Neural progenitor cell (in vitro differentiated cells): ENCODE measurements at regions not wholly inside any gene's neighbourhood (a gene's known extent, or its start where the extent isn't known, plus 50 kb on each side); places are given as distances from the start of the nearest gene placed in this dataset.

Experiments used
- DNase-seq: peaks from one replicate; pipeline ENCODE4 v3.0.0-alpha.2; 2016; ENCODE audit warnings: low spot score
- H2AFZ ChIP-seq: fragments of 200-600 bp; sonication (generic); replicated peaks from 2 replicates; pipeline ENCODE4 v1.6.1; 2016; ENCODE audit warnings: antibody characterized with exemption
- H3F3A ChIP-seq: fragments of 200-600 bp; sonication (generic); 2 replicates; pipeline ENCODE4 v1.6.1; 2016; ENCODE audit warnings: antibody characterized with exemption, low read depth
- H3K27ac ChIP-seq: fragments of 200-600 bp; sonication (generic); 2 replicates; pipeline ENCODE4 v1.5.1; 2016; ENCODE audit warnings: mild to moderate bottlenecking
- H3K27me3 ChIP-seq: fragments of 200-600 bp; sonication (generic); 2 replicates; pipeline ENCODE4 v1.6.1; 2016; ENCODE audit warnings: mild to moderate bottlenecking, moderate library complexity
- H3K36me3 ChIP-seq: fragments of 200-600 bp; sonication (generic); 2 replicates; pipeline ENCODE4 v1.5.1; 2016
- H3K4me1 ChIP-seq: fragments of 200-600 bp; sonication (generic); 2 replicates; pipeline ENCODE4 v1.6.1; 2016; ENCODE audit warnings: mixed run types
- H3K4me2 ChIP-seq: fragments of 200-600 bp; sonication (generic); 2 replicates; pipeline ENCODE4 v1.6.1; 2016
- H3K4me3 ChIP-seq: fragments of 200-600 bp; sonication (generic); 2 replicates; pipeline ENCODE4 v1.5.1; 2016
- H3K79me2 ChIP-seq: fragments of 200-600 bp; sonication (generic); 2 replicates; pipeline ENCODE4 v1.6.1; 2016; ENCODE audit warnings: low read depth
- H3K9ac ChIP-seq: fragments of 200-600 bp; sonication (generic); 2 replicates; pipeline ENCODE4 v1.6.1; 2016
- H3K9me3 ChIP-seq: fragments of 200-600 bp; sonication (generic); 2 replicates; pipeline ENCODE4 v1.5.1; 2016; ENCODE audit warnings: low read depth
- H4K20me1 ChIP-seq: fragments of 200-600 bp; sonication (generic); 2 replicates; pipeline ENCODE4 v1.6.1; 2016; ENCODE audit warnings: low read depth
- H3K27ac Mint-ChIP-seq: 3 replicates; pipeline ENCODE4 v1.8.0; 2021; ENCODE audit warnings: mixed read lengths
- H3K27me3 Mint-ChIP-seq: 2 replicates; pipeline ENCODE4 v1.8.0; 2022; ENCODE audit warnings: low read depth, mild to moderate bottlenecking, inconsistent platforms, moderate library complexity, mixed read lengths; ENCODE audit not compliant: insufficient read depth
- H3K36me3 Mint-ChIP-seq: 3 replicates; pipeline ENCODE4 v1.8.0; 2021; ENCODE audit warnings: mixed read lengths
- H3K4me1 Mint-ChIP-seq: 3 replicates; pipeline ENCODE4 v1.8.0; 2021; ENCODE audit warnings: mixed read lengths
- H3K4me3 Mint-ChIP-seq: 3 replicates; pipeline ENCODE4 v1.8.0; 2021; ENCODE audit warnings: mild to moderate bottlenecking, moderate library complexity, mixed read lengths
- H3K9me3 Mint-ChIP-seq: 3 replicates; pipeline ENCODE4 v1.8.0; 2020; ENCODE audit warnings: mixed read lengths
- CTCF ChIP-seq: fragments of 200-600 bp; sonication (generic); IDR thresholded peaks from 2 replicates; pipeline ENCODE4 v1.5.1; 2017; ENCODE audit warnings: antibody characterized with exemption, mild to moderate bottlenecking
- EZH2 ChIP-seq: fragments of 200-600 bp; sonication (generic); IDR thresholded peaks from 2 replicates; pipeline ENCODE4 v1.6.1; 2017; ENCODE audit warnings: antibody characterized with exemption, mild to moderate bottlenecking, moderate library complexity
- EZH2phosphoT487 ChIP-seq: fragments of 200-600 bp; sonication (generic); IDR thresholded peaks from 2 replicates; pipeline ENCODE4 v1.6.1; 2017; ENCODE audit warnings: antibody characterized with exemption

- H3K9ac ChIP-seq, result no peak overlapping the region
- no peak overlapping the region for H3K4me2 ChIP-seq
- H3K27me3 ChIP-seq, result no peaks in the 10 kb centered on the region
- no peak overlapping the region for H3K4me3 ChIP-seq
- peaks cover 14% of the 10 kb centered on the region for H3K27me3 Mint-ChIP-seq
- H3K27ac ChIP-seq, result no peak overlapping the region
- H3K27ac Mint-ChIP-seq, result no peak overlapping the region
- no peak overlapping the region for H2AFZ ChIP-seq
- H3K79me2 ChIP-seq, result no peaks in the 10 kb centered on the region
- H4K20me1 ChIP-seq, result no peaks in the 10 kb centered on the region
- no peak for DNase-seq
- H3K4me1 Mint-ChIP-seq, result no peaks in the 10 kb centered on the region
- no peaks in the 10 kb centered on the region for H3K36me3 ChIP-seq
- TF ChIP-seq CTCF, result no peak
- no peak for TF ChIP-seq EZH2phosphoT487
- no peak for TF ChIP-seq EZH2
- H3F3A ChIP-seq, result no peaks in the 10 kb centered on the region
- H3K4me1 ChIP-seq, result peaks cover 10% of the 10 kb centered on the region
- no peak overlapping the region for H3K4me3 Mint-ChIP-seq
- no peaks in the 10 kb centered on the region for H3K9me3 ChIP-seq
- H3K36me3 Mint-ChIP-seq, result no peaks in the 10 kb centered on the region
- H3K9me3 Mint-ChIP-seq, result peaks cover 9% of the 10 kb centered on the region
Observed at GRCh38 chr20:58142843-58143185, 85.6 kb downstream of the ANKRD60 start.

- Histone ChIP-seq H3K9me3 (no peaks in the 10 kb centered on the region), H2AFZ (no peak overlapping the region), H4K20me1 (no peaks in the 10 kb centered on the region), H3K79me2 (no peaks in the 10 kb centered on the region), H3K27ac (no peak overlapping the region), H3K27me3 (no peaks in the 10 kb centered on the region), H3K9ac (no peak overlapping the region), H3K36me3 (no peaks in the 10 kb centered on the region), H3K4me2 (no peak overlapping the region), H3F3A (no peaks in the 10 kb centered on the region), H3K4me3 (no peak overlapping the region), H3K4me1 (peaks cover 10% of the 10 kb centered on the region)
- no peak overlapping the region for H3K27ac Mint-ChIP-seq
- H3K9me3 Mint-ChIP-seq, result peaks cover 9% of the 10 kb centered on the region
- H3K36me3 Mint-ChIP-seq, result no peaks in the 10 kb centered on the region
- no peak overlapping the region for H3K4me3 Mint-ChIP-seq
- no peaks in the 10 kb centered on the region for H3K4me1 Mint-ChIP-seq
- TF ChIP-seq EZH2 (no peak), CTCF (no peak), EZH2phosphoT487 (no peak)
- peaks cover 15% of the 10 kb centered on the region for H3K27me3 Mint-ChIP-seq
- no peak for DNase-seq
Observed at GRCh38 chr20:58141971-58142842, 86.2 kb downstream of the ANKRD60 start.

- peaks cover 10% of the 10 kb centered on the region for H3K4me1 ChIP-seq
- no peaks in the 10 kb centered on the region for H3K27me3 ChIP-seq
- H3K9me3 ChIP-seq, result no peaks in the 10 kb centered on the region
- no peak overlapping the region for H3K9ac ChIP-seq
- Mint-ChIP-seq H3K4me3 (no peak overlapping the region), H3K36me3 (no peaks in the 10 kb centered on the region), H3K27ac (no peak overlapping the region), H3K4me1 (no peaks in the 10 kb centered on the region), H3K9me3 (peaks cover 3% of the 10 kb centered on the region), H3K27me3 (peaks cover 15% of the 10 kb centered on the region)
- H3F3A ChIP-seq, result no peaks in the 10 kb centered on the region
- no peaks in the 10 kb centered on the region for H3K79me2 ChIP-seq
- no peaks in the 10 kb centered on the region for H4K20me1 ChIP-seq
- no peak overlapping the region for H3K4me3 ChIP-seq
- H2AFZ ChIP-seq, result no peak overlapping the region
- no peak overlapping the region for H3K27ac ChIP-seq
- no peak for DNase-seq
- no peaks in the 10 kb centered on the region for H3K36me3 ChIP-seq
- no peak overlapping the region for H3K4me2 ChIP-seq
- TF ChIP-seq EZH2phosphoT487, result no peak
- no peak for TF ChIP-seq CTCF
- no peak for TF ChIP-seq EZH2
Observed at GRCh38 chr20:58141496-58141895, 87.0 kb downstream of the ANKRD60 start.
